ENCODE measurements at regions not wholly inside any gene's neighbourhood (a gene's known extent, or its start where the extent isn't known, plus 50 kb on each side); places are given as distances from the start of the nearest gene placed in this dataset.

DNA sequence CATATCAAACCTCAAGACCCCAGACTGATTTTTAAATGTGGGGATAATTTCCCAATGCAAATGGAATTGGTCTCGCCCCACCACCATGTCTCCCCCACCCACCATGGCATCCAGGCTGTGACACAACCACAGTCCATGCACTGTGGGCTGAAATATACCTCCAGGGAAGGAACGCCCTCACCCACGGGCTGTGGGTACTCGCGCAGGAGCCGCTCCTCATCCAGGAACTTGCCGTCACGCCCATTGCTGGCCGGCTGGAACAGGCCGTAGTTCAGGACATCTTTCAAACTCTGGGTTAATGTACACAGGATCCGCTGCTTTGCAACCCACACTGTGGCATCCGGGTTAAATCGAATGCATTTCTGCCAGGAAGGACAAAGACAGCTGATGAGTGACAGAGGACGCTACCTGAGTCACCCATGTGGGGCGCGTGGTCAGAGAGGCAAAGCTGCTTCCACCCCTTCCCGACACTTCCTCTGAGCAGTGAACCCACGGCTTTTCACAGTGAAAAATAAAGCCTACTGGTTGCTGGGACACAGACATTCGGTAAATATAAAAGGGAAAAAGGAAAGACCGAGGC, 133.6 kb downstream of the SHANK2 start:
- TF ChIP-seq, protein P1, sequence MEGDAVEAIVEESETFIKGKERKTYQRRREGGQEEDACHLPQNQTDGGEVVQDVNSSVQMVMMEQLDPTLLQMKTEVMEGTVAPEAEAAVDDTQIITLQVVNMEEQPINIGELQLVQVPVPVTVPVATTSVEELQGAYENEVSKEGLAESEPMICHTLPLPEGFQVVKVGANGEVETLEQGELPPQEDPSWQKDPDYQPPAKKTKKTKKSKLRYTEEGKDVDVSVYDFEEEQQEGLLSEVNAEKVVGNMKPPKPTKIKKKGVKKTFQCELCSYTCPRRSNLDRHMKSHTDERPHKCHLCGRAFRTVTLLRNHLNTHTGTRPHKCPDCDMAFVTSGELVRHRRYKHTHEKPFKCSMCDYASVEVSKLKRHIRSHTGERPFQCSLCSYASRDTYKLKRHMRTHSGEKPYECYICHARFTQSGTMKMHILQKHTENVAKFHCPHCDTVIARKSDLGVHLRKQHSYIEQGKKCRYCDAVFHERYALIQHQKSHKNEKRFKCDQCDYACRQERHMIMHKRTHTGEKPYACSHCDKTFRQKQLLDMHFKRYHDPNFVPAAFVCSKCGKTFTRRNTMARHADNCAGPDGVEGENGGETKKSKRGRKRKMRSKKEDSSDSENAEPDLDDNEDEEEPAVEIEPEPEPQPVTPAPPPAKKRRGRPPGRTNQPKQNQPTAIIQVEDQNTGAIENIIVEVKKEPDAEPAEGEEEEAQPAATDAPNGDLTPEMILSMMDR (IDR thresholded peaks at IDR 0.05) = no peak
- TF ChIP-seq POLR2A (IDR thresholded peaks at IDR 0.05) = no peak
